IMR-90 (cell line): ENCODE measurements at regions not wholly inside any gene's neighbourhood (a gene's known extent, or its start where the extent isn't known, plus 50 kb on each side); places are given as distances from the start of the nearest gene placed in this dataset.

ENCODE experiments used
- CEBPB ChIP-seq: IDR thresholded peaks from 2 replicates; pipeline ENCODE4 v1.6.1; 2012; ENCODE audit warnings: low read depth, low read length, improper control_type of control experiment
- CTCF ChIP-seq: conservative IDR thresholded peaks from 2 replicates; pipeline ENCODE4 v1.5.1; 2012; ENCODE audit warnings: mild to moderate bottlenecking, low read depth, low read length, improper control_type of control experiment
- FOS ChIP-seq: fragments of 150-350 bp; IDR thresholded peaks from 2 replicates; pipeline ENCODE4 v1.6.1; 2016; ENCODE audit warnings: low read depth, low read length
- MAZ ChIP-seq: IDR thresholded peaks from 2 replicates; pipeline ENCODE4 v1.6.1; 2012; ENCODE audit warnings: low read depth, mild to moderate bottlenecking, low read length, improper control_type of control experiment, moderate library complexity, borderline replicate concordance
- MXI1 ChIP-seq: IDR thresholded peaks from 2 replicates; pipeline ENCODE4 v1.6.1; 2012; ENCODE audit warnings: low read depth, mild to moderate bottlenecking, low read length, moderate library complexity, borderline replicate concordance
- POLR2A ChIP-seq: IDR thresholded peaks from 2 replicates; pipeline ENCODE4 v1.6.1; 2012; ENCODE audit warnings: mild to moderate bottlenecking, low read depth, low read length
- TF ChIP-seq, protein P1 (sequence below): fragments of 150-350 bp; IDR thresholded peaks from 2 replicates; pipeline ENCODE4 v1.6.1; 2017; ENCODE audit warnings: mild to moderate bottlenecking, antibody characterized with exemption, low read length, low read depth
- TF ChIP-seq, protein P2 (sequence below): fragments of 150-350 bp; IDR thresholded peaks from 2 replicates; pipeline ENCODE4 v1.6.1; 2016; ENCODE audit warnings: low read depth, mild to moderate bottlenecking, low read length, moderate library complexity, borderline replicate concordance

DNA sequence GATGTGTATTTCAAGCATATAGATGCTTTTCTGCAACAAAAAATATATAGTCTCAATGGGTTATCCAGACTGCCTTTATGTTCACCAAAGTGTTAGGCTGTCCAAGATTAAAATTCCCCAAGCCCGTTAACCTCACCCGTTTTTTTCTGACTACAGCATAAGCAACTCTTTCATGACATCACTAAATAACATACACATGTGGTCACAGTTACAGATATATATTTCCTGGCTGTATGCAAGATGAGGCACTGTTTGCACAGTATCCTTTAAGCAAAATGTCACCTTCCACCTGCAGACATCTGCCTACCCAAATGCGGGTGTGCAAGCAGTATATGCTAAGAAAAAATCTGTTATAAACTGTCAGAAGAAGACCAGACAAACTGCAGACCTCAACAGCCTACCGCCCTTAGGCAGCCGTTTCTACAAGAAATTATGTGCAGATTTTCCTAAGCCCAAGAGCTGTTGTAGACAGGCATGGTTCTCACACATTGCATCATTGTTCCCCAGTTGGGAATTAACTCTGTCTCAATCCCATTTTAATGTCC is 183.1 kb upstream of the MXRA5 start:
- TF ChIP-seq CTCF (no peak), MXI1 (no peak), FOS (no peak), POLR2A (no peak), MAZ (no peak), CEBPB (no peak)
- TF ChIP-seq, protein P1, sequence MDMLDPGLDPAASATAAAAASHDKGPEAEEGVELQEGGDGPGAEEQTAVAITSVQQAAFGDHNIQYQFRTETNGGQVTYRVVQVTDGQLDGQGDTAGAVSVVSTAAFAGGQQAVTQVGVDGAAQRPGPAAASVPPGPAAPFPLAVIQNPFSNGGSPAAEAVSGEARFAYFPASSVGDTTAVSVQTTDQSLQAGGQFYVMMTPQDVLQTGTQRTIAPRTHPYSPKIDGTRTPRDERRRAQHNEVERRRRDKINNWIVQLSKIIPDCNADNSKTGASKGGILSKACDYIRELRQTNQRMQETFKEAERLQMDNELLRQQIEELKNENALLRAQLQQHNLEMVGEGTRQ = no peak
- TF ChIP-seq, protein P2, sequence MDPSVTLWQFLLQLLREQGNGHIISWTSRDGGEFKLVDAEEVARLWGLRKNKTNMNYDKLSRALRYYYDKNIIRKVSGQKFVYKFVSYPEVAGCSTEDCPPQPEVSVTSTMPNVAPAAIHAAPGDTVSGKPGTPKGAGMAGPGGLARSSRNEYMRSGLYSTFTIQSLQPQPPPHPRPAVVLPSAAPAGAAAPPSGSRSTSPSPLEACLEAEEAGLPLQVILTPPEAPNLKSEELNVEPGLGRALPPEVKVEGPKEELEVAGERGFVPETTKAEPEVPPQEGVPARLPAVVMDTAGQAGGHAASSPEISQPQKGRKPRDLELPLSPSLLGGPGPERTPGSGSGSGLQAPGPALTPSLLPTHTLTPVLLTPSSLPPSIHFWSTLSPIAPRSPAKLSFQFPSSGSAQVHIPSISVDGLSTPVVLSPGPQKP = no peak
